Ishikawa (cell line): ENCODE measurements at regions not wholly inside any gene's neighbourhood (a gene's known extent, or its start where the extent isn't known, plus 50 kb on each side); places are given as distances from the start of the nearest gene placed in this dataset.

Experiments
- EGR1 ChIP-seq: IDR thresholded peaks from 2 replicates; pipeline ENCODE4 v1.6.1; 2012
- EP300 ChIP-seq: IDR thresholded peaks from 2 replicates; pipeline ENCODE4 v1.6.1; 2012; ENCODE audit warnings: borderline replicate concordance
- NFIC ChIP-seq: IDR thresholded peaks from 2 replicates; pipeline ENCODE4 v1.6.1; 2012
- RAD21 ChIP-seq: IDR thresholded peaks from 2 replicates; pipeline ENCODE4 v1.6.1; 2012; ENCODE audit warnings: low read depth
- TAF1 ChIP-seq: IDR thresholded peaks from 2 replicates; pipeline ENCODE4 v1.6.1; 2012; ENCODE audit warnings: low read depth, mild to moderate bottlenecking
- YY1 ChIP-seq: IDR thresholded peaks from 2 replicates; pipeline ENCODE4 v1.6.1; 2012; ENCODE audit warnings: low read depth
- ZBTB7A ChIP-seq: IDR thresholded peaks from 2 replicates; pipeline ENCODE4 v1.6.1; 2012; ENCODE audit warnings: low read depth

DNA sequence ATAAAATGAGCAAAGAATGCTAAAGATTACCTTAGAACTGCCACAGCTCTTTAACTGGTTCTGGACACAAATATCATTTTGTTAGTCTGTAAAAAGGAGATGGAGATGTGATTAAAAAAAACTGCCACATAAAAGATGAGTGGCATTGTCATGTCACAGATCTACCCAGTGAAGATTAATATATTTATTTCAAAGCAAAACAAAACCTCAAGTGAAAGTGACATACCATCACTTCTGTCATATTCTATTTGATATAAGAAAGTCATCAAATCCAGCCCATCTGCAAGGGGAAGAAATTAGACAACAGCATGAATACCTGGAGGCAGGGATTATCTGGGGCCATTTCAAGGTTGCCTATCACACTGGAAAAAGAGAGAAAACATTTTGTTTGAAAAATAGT is 417.6 kb upstream of the LRRTM4 start:
- TF ChIP-seq YY1 (no peak), RAD21 (no peak), EP300 (no peak), EGR1 (no peak), ZBTB7A (no peak), TAF1 (no peak), NFIC (no peak)
